ENCODE measurements at regions not wholly inside any gene's neighbourhood (a gene's known extent, or its start where the extent isn't known, plus 50 kb on each side); places are given as distances from the start of the nearest gene placed in this dataset.

DNA sequence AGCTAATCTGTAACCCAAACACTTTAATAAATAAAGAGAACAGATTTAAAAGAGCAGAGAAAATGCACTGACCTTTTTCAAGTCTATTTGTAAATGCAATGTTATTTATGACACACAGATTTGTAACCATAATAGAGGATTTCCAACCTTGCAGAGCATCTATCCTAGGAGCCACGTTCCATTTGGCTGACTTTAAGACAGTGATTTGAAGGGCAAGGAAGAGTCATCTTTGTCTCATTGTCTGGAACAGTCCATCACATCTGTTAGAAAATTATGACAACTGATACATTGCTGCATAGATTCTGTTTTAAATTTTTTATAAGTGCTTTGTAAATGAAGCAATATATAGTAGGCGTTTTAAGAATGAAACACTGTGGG is 90.8 kb upstream of the L3MBTL4 start (continued):
- TF ChIP-seq FOSL1 (IDR thresholded peaks at IDR 0.05; ENCODE audit: insufficient read depth, low read depth, low read length) (no peak), HDAC6 (IDR thresholded peaks at IDR 0.05; ENCODE audit: low read depth, low read length) (no peak), CHD7 (IDR thresholded peaks at IDR 0.05; ENCODE audit: insufficient replicate concordance, low read length) (no peak), ASH2L (IDR thresholded peaks at IDR 0.05; ENCODE audit: low read length) (no peak), TAF7 (optimal IDR thresholded peaks at IDR 0.05; ENCODE audit: borderline replicate concordance, low read depth, low read length) (no peak)
